HG03565 (cell line): ENCODE measurements at regions not wholly inside any gene's neighbourhood (a gene's known extent, or its start where the extent isn't known, plus 50 kb on each side); places are given as distances from the start of the nearest gene placed in this dataset.
"Not testable (repeated sequence)": the region's sequence is repeated elsewhere in the genome, so short reads cannot be mapped to it uniquely, and the experiment has no call there.

Experiments used
- ATAC-seq: cut with Tn5 transposase; IDR thresholded peaks from one replicate; pipeline ENCODE4 v1.9.1; 2021; ENCODE audit warnings: mild to moderate bottlenecking, moderate library complexity; ENCODE audit not compliant: unreplicated experiment

- no peak for ATAC-seq
Measured at GRCh38 chr11:86749821-86750401, 50.4 kb upstream of the PRSS23 start.

DNA sequence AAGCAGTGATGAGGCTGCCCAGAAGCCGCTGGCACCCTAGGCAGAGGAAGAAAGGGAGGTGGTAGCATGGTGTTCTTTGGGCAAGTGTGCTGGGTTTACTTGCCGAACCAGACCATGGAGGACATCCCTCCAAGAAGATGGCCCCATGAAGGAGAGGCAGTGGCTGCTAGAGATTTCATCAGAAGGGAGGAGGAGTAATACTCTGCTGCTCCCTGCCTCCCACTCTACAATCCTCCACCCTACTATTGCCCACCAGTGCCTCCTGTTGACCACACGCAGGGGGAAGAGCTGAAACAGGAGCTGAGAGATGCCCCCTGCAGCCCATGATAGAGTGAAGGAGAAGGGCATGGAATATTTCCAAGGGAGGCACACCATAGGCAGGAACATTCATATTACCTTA lies 51.0 kb upstream of the PRSS23 start:
- no peak for ATAC-seq

GRCh38 chr11:86748296-86748695 lies 52.0 kb upstream of the PRSS23 start:
- ATAC-seq, result no peak

- no peak for ATAC-seq
Measured at GRCh38 chr11:86747801-86748200, 52.5 kb upstream of the PRSS23 start.

DNA sequence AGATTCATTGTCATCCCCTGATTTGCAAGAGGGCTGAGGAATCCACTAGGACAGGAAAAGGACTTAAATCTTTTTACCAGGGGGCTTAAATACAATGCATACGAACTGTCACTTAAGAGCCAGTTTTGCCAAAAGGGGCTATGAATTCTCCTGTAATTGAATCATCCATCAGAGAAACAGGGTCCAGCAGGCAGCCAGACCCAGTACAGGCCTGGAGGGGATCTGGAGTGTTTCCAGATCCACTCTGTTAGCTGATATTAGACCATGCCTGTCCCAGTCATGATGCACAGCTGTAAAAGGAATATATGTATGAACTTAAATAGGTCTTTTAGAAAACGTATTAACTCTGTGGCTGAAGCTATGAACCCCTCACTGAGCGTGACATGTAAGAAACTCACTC lies 53.8 kb upstream of the PRSS23 start:
- ATAC-seq, result no peak

- no peak for ATAC-seq
Measured at GRCh38 chr11:86745571-86745970, 54.8 kb upstream of the PRSS23 start.

- peak; percentile 56 for ATAC-seq
Measured at GRCh38 chr11:86743223-86744118, 56.9 kb upstream of the PRSS23 start.

DNA sequence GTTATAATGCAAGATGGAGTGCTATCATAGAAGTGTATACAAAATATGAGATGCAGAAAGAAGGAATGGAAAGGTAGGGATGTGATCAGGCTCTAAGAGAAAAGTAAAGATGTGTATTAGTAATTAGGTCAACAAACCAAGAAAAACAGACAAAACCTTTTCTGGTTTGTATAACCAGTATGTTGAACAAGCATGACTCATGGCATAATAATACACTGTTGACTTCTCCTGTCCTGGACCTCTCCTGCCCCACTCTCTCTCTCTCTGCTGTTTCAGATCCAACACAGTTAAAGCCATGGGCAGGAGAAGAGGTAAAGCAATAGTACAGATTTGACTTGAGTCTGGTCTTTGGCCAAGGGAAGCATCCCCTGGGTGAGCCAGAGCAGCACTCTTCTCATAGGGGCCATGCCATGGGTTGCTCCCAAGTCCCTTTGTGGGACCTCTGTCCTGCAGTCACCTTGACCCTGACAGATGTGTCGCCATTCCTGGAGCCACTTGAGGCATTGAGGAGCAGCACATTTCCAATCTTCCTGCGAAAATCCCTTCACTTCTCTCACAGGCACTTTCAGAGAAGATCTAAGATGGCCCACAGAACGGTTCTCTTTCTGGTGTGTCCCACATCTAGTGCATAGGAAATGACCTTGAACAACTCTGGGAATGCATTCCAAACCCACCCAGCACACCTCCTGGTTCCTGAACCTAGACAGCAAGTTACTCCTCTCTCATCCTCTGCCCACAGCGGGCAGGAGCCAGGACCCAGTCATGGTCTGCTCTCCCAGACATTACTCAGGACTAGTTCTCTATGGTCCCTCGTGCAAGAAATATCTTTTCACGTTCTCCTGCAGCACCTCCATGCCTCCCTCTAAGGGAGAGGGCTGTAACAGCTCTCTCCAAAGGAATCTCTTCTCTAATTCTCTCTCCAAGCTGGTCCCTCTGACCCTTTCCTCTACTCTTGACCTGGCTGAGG lies 58.2 kb upstream of the PRSS23 start:
- ATAC-seq, result no peak

- ATAC-seq, result no peak
Measured at GRCh38 chr11:86741484-86741835, 58.9 kb upstream of the PRSS23 start.

- no peak for ATAC-seq
Measured at GRCh38 chr11:86740628-86741483, 59.5 kb upstream of the PRSS23 start.

DNA sequence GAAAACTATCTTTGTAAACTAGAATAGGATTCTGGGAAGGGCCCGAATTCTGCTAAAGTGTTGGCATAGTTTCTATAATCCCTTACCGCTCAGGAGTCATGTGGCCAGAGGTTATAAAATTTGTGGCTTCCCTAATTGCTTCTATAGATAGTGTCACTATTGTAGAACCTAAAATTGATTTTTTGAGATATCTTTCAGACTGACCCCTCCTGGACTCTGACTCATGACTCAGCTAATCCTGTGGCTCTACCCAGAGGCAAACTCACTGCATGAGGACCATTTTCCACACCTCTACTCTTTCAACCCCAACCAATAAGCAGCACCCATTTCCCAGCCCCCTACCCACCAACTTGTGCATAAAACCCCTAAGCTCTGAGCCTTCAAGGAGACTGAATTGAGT lies 61.8 kb upstream of the PRSS23 start:
- ATAC-seq, result no peak

DNA sequence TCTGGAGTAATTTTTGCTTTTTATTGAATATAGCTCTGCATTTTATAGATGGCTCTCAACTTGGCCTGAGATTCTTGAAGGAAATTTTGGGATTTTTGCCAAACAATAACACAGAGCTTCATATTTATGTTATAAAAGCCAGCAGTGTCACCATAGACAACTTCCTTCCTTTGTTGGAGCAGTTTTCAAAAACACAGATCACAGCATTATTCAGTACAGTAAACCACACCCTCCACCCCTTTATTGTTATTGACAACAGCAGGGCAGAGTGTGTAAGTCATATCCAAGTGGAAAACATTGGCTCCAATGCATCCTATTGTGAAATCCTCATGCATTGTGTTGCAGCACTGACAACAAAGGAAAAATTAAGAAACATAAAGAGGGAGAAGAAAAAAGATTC lies 62.6 kb upstream of the PRSS23 start:
- no peak for ATAC-seq

DNA sequence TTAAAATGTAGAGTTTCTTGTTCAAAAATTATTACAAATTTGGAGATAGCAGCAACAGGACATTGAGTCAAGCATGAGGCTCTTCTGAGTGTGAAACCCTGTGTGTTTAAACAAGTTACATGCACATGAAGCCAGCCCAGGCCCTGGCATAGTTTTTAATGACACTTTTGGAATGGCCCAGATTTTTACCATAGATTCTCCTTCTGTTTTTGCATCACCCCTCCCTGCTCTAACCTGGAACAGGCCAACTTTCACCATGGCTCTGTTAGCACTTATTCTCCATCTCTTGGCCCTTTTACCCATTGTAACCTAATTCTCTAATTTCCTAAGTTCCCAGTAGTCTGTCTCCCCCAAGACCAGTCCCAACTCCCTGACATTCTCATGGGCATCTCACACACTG lies 63.1 kb upstream of the PRSS23 start:
- no peak for ATAC-seq

DNA sequence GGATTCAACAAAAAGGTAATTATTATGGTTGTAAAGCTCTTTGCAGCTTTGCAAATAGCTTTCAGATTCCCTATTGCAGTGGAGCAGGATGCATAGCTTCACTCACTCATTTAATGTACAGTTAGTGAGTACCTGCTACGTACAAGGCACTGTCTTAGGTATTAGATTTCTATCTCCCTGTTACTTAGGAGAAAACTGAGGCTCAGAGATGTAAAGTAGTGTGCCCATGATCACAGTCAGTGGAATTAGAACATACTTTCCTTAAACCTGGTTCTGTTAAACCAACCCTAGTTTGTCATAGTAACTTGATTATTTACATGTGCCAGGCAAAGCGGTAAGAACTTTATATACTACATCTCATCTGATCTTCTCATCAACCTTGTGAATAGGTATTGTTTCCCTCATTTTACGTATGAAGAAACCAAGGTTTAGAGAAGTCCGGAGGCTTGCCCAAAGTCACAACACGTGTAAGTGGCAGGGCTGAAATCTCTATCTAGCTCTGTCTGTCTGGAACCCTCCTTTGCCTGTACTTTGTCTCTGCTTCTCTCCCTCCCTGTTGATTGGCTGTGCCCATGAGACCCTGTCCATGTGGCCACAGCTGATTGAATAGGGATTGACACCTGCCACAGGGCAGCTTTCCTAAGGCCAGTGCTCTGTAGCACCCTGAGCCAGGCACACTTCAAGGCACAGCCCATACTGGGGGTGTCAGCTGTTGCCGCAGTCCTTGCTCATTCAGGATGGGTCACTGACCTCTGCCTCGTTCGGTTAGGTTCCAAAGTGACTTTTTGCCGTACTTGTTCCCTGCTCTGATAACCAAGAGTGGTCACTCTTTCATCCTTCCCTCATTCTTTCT lies 63.8 kb upstream of the PRSS23 start:
- no peak for ATAC-seq

- ATAC-seq, result no peak
Measured at GRCh38 chr11:86735451-86736290, 63.3 kb upstream of the ME3 start.

DNA sequence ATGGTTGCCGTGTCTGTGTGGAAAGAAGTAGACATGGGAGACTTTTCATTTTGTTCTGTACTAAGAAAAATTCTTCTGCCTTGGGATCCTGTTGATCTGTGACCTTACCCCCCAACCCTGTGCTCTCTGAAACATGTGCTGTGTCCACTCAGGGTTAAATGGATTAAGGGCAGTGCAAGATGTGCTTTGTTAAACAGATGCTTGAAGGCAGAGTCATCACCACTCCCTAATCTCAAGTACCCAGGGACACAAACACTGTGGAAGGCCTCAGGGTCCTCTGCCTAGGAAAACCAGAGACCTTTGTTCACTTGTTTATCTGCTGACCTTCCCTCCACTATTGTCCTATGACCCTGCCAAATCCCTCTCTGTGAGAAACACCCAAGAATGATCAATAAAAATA lies 60.3 kb upstream of the ME3 start:
- ATAC-seq, result not testable (repeated sequence)

DNA sequence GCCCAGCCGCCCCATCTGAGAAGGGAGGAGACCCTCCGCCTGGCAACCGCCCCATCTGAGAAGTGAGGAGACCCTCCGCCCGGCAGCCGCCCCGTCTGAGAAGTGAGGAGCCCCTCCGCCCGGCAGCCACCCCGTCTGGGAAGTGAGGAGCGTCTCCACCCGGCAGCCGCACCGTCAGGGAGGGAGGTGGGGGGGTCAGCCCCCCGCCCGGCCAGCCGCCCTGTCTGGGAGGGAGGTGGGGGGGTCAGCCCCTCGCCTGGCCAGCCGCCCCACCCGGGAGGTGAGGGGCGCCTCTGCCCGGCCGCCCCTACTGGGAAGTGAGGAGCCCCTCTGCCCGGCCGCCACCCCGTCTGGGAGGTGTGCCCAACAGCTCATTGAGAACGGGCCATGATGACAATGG lies 59.9 kb upstream of the ME3 start:
- not testable (repeated sequence) for ATAC-seq

- ATAC-seq, result not testable (repeated sequence)
Measured at GRCh38 chr11:86729576-86729975, 57.2 kb upstream of the ME3 start.

DNA sequence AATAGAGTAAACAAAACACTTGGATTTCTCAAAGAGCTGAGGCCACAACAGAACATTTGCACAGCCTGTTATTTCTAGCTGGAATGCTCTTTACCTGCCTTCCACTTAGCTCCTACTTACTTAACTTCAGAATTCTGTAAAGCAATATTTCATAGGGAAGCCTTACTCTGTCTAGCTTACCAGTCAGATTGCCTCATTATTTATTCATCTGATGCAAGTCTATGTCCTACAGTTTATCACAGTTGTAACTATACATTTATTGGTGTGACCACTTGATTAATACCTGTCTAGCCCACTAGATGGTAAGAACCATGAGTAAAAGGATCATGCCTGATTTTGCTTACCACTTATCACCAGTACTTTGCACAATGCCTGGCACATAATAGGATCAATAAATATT lies 56.1 kb upstream of the ME3 start:
- no peak for ATAC-seq
